GM18867 (cell line): ENCODE measurements at regions not wholly inside any gene's neighbourhood (a gene's known extent, or its start where the extent isn't known, plus 50 kb on each side); places are given as distances from the start of the nearest gene placed in this dataset.
"Not testable (repeated sequence)": the region's sequence is repeated elsewhere in the genome, so short reads cannot be mapped to it uniquely, and the experiment has no call there.

Source experiments
- ATAC-seq: cut with Tn5 transposase; IDR thresholded peaks from one replicate; pipeline ENCODE4 v1.9.1; 2021; ENCODE audit warnings: mild to moderate bottlenecking, moderate library complexity; ENCODE audit not compliant: unreplicated experiment

DNA sequence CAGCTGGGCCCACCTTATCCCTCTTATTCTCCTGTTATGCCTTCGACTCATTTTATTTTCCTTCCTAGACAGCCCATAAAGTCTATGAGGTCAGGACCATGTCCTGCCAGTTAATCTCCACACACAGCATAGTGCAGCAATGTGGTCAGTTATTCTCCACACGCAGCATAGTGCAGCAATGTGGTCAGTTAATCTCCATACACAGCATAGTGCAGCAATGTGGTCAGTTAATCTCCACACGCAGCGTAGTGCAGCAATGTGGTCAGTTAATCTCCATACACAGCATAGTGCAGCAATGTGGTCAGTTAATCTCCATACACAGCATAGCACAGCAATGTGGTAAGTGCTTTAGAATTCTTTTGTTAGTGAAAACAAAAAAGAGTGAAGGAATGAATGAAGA, 77.8 kb downstream of the TEX36 start:
- ATAC-seq, result no peak

DNA sequence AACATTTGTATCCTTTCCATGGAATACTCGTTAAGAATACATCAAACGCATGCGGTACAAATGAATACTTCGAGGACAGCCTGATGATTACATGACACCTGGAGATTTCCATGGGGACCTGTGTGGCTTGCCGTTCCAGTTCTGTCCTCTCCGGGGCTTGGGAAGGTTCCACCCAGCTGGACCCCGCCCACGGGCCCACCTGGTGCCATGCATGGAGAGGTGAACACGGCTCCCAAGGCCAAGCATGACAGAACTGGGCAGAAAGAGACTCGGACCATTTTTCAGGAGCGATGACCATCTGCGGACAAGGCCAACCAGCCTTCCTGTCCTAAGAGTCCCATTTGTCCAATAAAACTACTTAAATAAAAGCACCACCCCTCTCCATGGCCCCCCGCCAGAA, 80.1 kb downstream of the TEX36 start:
- no peak for ATAC-seq

DNA sequence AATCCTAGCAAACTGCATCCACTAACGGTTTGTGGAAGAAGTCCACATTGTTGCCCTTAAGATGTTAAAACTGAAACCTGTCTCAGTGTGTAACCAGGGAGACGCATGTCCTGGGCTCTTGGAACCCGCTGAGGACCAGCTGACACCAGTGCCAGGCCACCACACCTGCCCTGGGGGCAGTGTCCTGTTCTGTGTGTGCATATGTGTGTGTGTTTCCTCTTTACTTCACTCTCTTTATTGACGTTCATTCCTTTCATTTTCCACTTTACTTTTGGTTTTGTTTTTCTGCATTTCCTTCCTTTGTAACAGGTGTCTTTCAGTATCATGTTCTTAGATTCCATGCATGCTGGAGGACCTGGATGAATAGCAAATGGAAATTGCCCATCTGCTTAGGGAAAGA, 83.8 kb downstream of the TEX36 start:
- no peak for ATAC-seq

DNA sequence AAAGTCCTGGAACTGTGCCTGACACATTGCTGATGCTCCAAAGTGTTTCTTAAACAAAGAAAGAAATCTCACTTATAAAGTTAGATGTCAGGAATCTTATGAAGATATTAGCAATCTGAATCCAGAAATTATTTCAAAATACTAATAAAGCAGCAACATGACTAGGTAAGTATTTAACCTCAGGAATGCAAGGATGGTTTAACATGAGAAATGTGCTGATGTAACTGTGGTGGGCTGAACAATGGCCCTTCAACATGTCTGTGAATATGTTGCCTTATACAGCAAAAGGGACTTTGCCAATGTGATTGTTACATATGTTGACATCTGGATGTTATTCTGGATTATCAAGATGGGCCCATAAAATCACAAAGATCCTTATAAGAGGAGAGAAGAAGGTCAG, 87.1 kb downstream of the TEX36 start:
- no peak for ATAC-seq

DNA sequence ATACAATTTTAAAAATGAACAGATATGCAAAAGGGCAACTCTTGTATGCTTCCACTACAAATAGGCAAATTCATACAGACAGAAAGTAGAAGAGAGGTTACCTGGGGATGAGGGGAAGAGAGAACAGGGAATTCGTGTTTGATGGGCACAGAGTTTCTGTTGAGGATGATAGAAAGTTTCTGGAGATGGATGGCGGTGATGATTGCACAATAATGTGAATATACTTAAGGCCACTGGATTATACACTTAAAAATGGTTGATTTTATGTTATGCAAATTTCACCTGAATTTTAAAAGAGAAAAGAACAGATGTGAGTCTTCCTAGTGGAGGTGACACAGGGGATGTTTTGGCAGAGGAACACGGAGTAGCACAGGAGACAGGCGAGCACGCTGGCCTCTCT, 89.3 kb downstream of the TEX36 start:
- ATAC-seq, result no peak

DNA sequence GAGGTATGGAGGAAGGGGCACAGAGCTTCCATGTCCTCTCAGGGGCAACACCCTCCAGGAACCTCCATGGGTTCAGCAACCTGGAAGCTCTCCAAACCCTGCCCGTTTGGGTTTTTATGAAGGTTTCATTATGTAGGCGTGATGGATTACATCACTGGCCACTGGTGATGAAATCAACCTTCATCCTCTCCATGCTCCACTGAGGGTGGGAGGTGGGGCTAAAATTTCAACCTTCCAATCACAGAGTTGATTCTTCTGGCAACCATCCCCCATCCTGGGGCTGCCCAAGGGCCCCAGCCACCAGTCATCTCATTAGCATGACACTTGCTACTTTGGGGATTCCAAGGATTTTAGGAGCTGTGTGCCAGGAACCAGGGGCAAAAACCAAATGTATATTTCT, 90.1 kb downstream of the TEX36 start:
- ATAC-seq, result no peak

DNA sequence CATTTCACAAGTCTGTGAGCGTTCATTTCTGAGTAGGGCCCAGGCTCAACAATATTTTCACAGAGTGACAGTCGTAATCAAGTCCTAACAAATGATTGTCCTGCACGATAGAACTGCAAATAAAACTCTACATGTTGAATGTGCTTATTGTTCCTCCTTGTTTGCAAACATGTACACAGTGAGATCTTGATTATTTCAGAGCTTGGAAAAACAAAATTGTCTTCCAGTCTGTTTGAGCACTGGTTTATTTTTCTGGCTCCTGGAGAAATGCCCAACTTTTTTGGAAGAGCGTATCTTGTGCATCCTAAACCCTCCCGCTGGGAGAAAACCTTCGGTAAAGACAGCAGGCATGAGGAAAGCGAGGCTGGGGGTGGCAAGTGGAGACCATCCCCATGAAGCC, 91.1 kb downstream of the TEX36 start:
- ATAC-seq, result no peak

DNA sequence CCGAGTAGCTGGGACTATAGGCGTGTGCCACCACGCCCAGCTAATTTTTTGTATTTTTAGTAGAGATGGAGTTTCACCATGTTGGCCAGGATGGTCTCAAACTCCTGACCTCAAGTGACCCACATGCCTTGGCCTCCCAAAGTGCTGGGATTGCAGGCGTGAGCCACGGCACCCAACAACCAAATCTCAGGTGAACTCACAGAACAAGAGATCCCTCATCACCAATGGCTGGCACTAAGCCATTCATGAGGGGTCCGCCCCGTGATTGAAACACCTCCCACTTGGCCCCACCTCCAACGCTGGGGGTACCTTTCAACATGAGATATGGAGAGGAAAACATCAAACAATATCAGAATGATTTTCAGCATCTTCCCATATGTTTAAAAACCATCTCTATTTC, 94.2 kb downstream of the TEX36 start:
- ATAC-seq, result not testable (repeated sequence)

DNA sequence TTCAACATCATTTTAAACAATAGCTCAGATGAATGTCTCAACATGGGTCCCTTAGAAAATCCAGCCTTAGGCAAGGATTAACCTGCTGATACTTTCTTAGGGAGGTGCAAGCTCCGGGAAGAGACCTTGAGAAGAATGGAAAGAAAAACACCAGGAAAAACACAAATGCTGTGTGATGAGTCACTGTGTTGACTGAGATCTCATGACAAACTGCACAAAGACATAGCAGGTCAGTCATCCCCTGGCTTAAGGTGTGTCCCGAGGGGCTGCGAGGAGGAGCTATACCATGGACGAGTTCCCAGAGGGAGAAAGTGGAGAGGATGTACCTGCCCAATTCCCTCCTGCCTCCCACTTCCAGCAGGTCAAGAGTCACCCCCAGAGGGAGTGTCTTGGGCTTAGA, 98.0 kb downstream of the TEX36 start:
- ATAC-seq, result no peak

DNA sequence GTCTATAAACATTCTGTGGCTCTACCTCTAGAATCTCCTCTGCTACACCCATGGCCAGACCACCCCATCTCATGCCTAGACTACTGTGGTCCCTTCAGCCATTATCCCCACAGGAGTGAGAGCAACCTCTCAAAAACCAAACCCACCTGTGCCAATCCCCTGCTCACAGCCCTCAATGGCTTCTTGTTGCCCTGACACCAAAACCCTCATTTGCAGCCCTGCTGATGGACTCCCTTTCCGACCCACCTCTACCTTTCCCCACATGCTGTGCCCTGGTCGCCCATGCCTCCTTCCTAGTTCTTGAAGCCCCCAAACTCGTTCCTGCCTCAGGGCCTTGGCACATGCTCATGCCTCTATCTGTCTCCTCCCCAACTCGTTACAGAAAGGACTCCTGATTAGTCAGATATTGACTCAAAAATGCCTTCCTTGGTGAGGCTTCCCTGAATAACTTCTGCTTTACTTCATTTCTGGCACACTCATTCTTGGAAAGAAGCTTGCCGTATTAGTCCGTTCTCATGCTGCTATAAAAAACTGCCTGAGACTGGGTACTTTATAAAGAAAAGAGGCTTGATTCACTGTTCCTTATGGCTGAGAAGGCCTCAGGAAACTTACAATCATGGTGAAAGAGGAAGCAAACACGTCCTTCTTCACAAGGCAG, 104.2 kb downstream of the TEX36 start:
- no peak for ATAC-seq

DNA sequence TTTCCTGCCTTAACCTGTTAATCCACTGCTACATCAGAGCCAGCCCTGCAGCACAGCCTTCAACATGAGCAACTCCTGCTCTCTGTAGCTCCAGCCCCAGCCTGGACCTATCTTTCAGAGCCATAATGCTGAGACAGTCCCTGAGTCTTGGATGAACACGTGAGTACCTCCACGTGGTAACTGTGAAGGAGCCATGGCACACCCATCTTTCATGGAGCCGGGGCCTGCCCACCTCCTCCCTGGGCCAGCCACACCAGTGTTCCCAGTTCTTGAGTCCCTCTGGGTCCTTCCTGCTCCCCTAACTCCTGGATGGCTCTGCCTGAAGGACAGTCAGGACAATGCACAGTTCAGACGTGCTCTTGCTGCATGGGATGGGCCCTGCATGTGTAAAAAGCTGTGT, 107.1 kb downstream of the TEX36 start:
- no peak for ATAC-seq

DNA sequence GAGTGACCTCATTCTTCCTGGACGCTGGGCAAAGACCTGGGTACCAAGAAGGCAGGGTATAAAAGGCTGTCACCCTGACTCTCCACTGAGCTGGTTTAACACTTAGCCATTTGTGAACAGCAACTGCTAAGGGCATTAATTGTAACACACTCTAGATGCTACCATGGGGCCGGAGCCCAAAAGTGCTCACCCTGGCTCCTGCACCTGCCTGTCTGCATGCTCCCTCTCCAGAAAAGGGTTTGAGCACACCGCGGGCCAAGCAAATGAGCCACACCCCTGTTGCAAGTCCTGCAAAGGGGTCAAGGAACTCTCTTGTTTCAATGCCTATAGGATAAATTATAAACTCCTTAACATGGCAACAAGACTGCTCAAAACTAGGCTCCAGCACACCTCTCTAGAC, 114.8 kb downstream of the TEX36 start:
- ATAC-seq, result no peak

DNA sequence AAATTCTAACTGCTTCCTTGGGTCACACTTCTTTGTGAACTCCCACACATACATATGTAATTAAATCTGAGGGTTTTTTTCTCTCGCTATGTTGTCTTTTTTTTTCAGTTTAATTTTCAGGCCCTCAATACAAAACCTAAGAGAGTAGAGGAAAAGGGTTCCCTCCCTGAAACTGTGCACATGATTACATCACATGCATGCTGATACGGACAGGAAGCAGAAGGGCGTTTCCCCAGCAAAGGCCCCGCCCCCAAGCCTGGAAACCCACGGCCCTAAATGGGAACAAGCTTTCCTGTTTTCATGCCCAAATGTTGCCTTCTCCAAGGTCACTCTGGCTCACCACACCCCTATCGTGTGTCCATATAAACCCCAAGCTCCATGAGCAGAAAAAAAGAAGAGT, 115.4 kb downstream of the TEX36 start:
- ATAC-seq, result no peak

DNA sequence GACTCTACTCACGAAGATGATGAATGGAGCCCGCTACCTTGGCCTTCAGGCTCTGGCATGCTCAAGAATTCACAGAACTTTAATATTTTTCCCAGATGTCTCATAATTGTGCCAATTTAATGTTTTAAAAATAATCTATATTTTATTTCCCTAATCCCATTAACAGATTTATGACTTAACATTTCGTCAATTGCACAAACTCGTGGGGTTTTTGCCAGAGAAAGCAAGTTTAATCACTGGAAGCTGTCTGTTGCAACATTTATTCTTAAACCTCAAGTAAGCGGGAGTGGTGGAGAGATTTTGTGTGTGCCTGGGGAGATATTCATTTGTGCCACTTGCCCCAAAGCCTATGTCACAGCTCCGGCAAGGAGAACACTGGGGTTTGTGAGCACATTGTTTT, 117.9 kb downstream of the TEX36 start:
- no peak for ATAC-seq

DNA sequence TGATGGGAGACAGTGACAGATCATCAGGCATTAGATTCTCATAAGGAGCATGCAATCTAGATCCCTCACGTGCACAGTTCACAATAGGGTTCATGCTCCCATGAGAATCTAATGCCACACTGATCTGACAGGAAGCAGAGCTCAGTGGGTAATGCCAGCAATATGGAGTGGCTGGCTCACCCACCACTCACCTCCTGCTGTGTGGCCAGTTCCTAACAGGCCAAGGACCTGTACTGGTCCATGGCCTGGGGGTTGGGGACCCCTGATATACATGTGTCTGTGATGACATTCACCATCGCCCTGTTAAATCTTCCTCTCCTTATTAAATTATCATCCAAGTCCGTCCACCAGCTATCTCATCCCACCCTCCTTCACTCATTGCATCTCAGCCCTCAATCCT, 118.4 kb downstream of the TEX36 start:
- ATAC-seq, result no peak

DNA sequence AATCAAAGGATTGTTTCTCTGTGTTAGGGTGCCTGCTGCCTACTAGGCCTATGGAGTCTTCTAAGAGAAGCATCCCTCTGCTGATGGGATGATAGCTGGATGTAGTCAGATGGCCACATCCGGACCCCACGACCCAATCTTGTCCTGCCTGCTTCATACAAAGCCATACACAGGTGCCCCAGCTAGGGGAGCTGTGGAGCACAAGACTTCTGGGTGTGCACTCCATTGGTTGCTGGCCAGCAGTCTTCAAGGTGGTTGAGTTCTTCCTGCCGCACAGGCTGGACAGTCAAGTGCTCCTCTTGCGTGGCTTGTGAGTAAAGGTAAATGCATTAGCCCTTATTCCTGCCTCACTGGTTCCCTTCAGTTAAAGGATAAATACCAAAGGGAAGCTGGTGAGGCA, 120.2 kb downstream of the TEX36 start:
- no peak for ATAC-seq

DNA sequence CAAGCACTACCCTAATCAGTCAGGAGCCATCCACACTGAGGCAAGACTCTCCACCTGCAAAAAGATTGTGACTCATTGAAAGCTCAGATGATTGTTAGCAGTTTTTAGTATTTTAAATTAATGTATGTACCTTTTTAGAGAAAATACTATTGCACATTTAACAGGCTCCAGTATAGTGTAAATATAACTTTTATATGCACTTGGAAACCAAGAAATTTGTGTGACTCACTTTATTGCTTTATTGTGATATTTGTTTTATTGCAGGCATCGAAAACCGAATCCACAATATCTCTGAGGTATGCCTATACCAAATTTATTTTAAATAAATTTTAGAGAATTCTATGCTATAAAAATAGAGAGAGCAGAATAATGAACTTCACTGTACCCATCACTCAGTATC, 122.0 kb downstream of the TEX36 start:
- no peak for ATAC-seq

DNA sequence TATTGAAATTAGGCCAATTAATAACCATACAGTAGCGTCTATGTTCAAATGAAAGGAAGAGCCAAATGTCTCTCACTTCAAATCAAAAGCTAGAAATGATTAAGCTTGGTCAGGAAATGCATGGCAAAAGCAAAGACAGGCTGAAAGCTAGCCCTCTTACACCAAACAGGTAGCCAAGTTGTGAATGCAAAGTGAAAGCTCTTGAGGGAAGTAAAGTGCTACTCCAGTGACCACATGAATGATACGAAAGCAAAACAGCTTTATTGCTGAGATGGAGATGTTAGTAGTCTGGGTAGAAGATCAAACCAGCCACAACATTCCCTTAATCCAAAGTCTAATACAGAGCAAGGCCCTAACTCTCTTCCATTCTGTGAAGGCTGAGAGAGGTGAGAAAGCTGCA, 123.8 kb downstream of the TEX36 start:
- ATAC-seq, result peak; percentile 97

DNA sequence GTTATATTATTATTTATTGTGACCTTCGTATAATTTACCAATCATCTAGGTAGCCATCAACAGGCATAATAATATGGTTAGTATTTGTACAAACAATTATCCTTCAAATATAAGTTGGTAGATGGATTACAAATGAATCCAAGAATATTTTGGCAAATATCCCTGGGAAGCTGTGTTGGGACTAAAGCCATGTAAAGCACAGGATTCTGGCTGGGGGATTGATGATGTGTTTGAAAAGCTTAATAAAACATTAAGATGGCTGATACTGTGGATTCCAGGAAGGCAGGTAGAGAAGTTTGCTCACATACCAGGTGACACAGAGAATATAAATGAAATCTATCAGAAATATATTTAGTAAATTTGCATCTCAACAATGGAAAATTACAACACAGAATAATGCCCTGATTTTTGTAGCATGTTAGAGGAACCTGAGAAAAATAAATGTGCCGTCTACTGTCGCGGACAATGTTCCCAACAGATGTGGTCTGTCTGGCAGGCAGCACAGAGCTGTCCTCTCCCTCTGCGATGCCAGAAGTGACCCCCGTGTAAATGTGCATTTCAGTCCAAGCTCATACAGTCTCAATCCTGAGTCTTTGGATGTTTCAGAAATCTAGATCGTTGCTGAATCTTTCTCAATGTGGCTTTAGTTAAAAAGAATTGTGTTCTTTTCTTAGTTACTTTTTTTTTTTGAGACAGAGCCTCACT, 125.0 kb downstream of the TEX36 start:
- no peak for ATAC-seq

DNA sequence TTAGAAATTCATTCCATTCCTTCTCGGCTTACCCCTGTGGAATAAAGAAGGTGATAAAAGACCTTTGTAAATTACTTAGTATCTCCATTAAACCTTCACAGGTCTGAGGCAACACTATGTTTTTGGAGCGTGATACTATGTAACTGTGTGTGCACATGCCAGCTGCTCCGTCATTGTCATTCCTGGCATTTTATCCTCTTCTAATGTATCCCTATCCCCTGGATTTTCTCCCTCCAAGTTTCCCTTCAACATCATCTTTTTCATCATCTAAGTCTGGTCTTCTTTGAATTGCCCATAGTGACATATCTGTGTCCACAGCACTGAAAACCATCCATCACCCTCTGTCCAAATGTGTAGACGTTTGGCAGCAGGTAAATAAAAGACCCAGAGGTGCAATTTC, 125.7 kb downstream of the TEX36 start:
- ATAC-seq, result no peak

DNA sequence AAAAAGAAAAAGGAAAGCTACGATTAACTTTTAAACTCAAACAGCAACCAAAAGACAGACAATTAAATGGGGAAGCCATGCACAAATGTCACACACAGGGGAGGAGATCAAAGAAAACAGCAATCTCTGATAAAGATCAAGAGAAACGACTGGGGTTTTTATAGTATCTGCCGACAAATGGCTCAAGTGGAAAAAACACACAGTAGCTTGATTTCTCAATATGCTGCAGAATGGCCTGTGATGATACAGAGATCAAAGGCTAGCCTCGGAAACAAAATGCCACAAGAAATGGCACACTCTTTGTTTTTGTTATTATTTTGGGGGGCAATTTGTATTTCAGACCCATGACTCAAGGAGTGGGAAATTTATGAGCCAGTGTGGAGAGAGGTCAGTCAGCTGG, 126.1 kb downstream of the TEX36 start:
- ATAC-seq, result no peak

DNA sequence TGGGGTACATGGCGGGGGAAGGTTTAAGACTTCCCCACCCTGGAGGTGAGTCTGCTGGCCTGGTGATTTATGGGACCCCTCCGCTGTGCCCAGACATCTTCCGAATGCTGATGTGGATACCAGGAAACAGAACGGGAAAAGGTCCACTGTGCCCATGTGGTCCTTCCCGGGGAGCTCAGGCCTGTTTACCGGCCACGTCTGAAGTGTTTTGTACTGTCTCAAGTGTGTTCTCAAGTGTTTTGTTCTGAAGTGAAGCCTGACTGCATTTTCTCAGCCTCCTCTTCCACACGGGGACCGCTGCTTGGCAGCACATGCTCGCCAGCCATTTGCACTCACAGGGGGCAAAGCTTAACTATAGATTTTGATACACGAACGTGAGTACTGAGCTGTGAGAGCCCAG, 127.2 kb downstream of the TEX36 start:
- no peak for ATAC-seq

DNA sequence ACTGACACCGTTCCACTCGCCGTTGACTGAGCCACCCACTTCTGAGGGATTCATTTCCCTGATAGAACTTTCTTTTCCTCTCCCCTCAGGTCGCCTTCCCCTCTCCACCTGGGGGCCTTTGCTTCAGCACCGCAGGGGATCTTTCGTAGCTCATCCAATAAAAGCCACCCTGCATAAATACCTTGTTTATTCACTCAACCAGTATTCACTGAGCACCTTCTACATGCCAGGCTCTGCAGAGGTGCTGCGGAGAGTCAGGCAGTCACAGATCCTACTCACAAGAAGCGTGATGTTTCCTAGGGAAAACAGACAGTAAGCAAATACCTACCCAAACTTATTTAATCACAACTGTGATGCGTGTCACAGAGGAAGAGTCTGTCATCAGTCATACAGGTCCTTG, 127.7 kb downstream of the TEX36 start:
- ATAC-seq, result no peak
